Endometrium (tissue), 2 donors: ENCODE measurements at regions not wholly inside any gene's neighbourhood (a gene's known extent, or its start where the extent isn't known, plus 50 kb on each side); places are given as distances from the start of the nearest gene placed in this dataset.
"Not testable (repeated sequence)": the region's sequence is repeated elsewhere in the genome, so short reads cannot be mapped to it uniquely, and the experiment has no call there.

Experiments
- FAIRE-seq: peaks from 2 replicates; lab custom pipeline; 2012; peaks lifted over from hg19 to GRCh38; lab: Jason Lieb, UNC
- donor health status: control.
- donor health status: control.

DNA sequence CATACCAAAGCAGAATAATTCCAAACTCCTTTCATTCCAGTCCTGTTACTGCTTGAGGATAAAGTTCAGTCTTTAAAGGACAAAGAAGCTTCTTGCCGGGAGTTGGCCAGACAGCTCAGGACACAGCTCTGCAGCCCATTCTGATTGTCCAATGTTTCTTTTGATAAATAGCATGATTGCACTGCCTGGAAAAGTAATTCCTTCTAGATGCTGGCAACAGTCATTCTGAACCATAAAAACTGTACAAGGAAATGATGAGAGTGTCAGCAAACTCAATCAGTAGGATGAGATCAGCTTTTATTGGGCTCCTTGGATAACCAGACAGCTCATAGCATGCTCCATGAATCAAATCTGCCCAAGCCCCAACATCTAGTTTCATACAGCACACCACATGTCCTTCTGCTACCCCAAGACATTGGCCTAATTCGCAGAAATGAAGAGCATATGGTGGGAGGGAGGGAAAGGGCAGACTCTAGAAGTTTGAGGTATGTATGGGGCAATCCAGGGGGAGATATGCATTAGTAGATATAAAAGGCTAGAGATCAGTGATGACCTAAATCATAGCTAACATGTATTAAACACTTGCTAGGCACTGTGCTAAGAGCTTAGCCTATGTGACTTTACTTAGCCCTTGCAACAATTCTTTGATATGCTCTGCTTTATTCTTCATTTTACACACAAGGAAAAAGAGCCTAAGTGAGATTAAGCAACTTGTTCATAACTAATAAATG lies 219.9 kb upstream of the NREP start:
- FAIRE-seq = no peak

DNA sequence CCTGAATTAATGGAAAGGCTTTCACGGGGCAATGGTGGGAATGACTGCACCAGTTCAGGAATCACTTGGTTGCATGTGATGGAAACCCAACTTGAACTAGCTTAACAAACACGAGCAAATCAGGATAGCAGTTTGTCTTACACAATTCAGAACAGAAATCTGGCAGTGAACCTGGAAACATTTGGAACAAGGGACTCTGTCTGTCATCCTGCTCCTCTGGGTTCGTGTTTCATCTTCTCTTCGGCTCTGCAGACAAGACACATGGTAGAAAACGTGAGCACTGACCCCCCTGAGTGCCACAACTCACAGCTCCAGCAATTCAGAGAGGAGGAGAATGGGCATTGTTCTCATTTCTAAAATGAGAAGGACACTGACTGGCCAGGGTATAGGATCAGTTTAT lies 218.1 kb upstream of the NREP start:
- FAIRE-seq = no peak

DNA sequence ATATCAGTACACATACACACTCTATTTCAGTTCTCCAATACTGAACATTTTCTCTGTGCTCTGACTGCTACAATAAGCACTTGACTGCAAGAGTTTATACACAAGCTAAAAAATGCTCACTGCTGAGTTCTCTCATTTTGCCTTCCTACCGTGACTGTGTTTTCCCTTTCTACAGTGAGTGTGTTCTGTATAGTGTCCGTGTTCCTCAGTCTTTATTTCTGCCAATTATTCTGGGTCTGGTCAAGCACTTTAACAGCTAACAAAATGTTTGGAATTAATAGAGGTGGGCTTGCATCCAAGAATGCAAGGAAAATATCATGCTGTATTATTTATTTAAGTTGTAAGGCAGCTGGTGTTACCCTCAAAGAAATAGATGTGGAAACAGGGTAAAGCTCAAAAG lies 217.0 kb upstream of the NREP start:
- FAIRE-seq = no peak

DNA sequence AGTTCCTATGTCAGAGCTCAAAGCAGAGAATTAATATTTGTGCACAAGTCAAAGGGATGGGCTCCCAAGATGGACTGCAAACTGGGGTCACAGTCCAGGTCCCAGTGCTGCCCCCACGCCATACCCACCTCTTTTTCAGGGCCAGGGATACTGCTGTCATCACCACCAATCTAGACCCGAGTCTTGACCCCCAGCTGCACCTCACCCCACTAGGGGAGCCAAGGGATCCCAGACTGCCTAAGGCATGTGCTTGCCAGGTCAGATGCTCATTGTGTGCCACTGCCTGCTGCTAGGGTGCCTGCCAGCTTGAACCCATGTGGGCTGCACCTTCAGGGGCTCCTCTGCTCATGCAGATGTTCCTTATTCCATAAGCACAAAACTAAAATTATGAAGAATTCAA lies 215.6 kb upstream of the NREP start:
- no peak for FAIRE-seq

DNA sequence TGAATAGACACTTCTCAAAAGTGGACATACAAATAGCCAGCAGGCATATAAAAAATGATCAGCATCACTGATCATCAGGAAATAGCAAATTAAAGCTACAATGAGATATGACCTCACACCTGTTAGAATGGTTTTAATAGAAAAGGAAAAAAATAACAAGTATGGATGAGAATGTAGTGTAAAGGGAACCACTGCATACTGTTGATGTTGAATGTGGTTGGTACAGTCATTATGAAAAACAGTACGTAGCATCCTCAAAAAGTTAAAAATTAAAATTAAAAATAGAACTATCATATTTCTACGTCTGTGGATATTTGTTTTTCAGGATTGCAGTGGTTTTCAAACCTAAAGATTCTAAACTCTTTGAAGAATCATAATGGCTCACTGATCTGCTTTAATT lies 215.1 kb upstream of the NREP start:
- no peak for FAIRE-seq

DNA sequence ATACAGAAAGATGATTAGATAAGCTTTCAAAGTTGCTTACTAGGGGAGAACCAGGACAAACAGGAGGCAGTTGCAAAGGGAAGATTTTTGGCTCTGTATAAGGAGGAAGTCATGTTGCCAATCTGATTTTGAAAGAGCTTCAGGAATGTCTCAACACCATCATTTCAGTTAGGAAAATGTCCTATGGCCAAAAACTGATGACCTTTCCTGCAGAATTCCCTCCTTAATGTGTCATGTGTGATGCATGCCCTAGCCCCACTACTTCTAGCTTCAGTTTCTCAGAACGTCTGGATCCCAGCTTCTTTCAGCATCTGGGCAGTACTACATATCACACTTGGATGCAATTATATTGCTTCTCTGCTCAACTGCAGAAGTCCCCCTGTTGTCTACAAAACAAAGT lies 211.5 kb upstream of the NREP start:
- no peak for FAIRE-seq

DNA sequence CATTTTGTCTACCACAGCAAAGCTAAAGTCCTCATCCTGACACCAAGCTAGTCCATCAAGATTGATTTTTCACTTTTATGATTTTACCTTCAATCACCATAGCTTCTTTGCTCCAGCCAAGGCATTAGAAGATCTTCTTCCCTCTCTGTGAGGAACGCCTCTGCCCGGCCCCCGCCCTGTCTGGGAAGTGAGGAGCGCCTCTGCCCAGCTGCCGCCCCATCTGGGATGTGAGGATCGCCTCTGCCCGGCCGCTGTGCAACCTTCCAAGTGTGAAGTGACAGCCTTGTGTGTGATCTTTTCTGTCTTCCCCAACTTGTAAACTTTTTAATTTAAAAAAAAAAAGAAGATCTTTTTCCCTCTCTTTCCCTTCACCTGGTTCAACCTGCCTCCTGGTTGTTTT lies 210.5 kb upstream of the NREP start:
- no peak for FAIRE-seq

DNA sequence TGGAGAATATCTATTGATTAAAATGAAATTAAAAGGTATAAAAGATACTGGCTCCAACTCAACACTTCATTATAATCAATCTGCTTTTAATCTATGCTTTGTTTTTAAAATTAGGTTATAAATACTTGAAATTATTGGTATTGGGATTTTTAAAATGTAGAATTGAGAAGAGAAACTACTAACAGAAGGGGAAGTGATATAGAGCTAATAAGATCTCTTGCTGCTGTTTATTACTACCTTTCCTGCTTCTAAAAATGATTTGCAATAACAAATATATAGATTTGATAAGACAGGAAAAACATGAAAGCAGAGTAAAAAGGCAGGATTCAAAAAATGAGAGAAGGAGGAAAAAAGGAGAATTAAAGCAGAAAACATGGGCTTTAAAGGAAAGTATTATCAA lies 209.3 kb upstream of the NREP start:
- no peak for FAIRE-seq

DNA sequence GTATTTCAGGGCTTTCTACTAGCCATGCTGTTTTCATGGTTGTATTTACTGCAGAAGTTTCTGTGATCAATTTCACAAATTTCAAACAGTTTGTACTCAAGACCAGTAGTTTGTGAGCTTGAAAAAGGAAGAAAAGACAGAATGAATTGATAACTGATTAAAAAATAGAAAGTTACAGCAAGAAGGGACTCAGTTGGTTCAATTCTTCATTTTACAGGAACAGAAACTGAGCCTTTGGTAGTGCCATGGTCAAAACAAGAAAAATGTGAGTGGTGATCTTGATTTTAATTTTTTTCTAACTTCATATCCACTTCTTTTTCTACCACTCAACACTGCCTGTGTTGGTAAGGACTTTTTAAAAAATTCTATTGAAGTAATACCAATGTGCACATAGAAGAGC lies 206.6 kb upstream of the NREP start:
- FAIRE-seq = no peak

DNA sequence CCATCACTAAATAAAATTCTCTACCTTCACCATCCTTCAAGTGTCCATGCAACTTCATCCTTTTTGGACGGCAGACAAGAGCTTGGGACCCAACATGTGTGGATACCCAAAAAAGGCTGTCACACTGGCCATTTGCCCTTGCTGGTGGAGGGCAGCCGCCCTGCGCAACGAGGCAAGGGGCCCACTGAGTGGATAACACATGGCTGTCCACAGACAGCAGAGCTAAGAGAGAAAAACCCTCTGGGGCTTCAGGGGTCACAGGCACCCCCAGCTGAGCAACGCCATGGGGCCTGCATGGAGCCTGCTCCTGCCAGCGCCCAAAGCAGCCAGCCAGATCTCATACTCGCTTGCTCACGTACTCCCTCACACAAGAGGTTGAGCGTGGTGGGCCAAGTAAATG lies 205.9 kb upstream of the NREP start:
- no peak for FAIRE-seq

DNA sequence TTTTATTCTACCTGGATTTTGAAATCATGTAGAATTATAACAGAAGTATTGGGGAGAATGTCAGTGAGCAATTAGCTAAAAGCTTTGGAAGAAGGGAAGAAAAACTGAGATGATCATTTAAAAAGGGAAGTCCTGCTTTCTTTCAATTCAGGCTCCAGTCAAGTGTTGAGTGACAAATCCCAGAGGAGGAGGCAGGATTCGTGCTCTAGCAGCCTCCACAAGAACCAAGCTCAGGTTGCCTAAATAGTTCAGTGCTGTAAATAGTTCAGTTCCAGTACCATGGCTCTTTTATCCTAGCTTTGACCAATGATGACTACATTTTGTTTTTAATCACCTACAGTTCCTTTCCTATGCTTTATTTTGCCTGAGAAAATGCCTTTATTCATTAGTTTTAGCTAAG lies 204.9 kb upstream of the NREP start:
- FAIRE-seq = no peak

DNA sequence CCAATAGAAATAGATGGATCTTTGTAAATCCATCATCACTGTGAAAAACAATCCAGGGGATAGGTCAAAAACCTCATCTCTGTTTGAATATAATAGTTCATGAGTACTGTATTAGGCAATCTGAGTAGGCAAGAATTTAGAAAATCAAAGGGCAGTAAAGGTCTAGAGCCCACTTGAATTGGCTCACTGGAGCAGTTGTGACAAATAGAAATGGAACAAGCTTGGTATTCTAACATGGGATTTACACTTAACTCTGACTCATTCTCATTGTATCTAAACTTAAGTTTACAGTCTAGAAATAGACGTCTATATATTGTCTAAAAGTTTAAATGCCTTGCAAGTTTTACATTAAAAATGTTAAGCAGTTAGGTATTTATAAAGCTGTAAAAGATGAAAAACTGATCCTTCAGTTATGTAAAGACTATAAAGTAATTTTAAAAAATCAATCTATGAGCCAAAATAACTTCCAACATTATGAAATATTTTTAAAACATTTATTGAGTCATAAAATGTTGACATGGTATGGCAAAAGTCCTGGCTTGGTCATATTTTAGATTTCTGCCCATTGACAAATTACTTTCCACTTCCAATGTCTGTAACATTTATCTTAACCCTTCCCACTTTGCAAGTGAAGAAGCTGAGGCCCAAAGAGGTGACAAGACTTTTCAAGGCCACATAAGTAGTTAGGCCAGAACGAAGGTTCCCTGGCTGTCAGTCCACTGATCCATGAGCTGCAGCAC lies 203.7 kb upstream of the NREP start:
- no peak for FAIRE-seq

DNA sequence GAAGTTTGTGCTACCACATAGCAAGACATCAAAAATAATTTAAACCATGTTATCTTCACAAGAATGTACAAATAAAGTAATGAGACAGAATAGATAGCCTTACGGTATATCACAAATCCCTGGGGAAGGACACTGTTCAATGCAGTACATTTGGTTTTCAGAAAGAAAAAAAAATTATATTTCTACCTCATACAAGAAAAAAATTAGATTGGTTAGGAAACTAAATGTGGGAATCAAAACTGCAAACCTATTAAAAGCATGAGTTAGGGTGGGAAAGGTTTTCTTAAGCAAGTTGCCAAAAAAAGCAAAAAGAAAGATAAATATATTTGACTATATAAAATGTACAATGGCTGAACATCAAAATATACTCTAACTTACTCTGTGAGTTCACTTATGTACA lies 201.9 kb upstream of the NREP start:
- FAIRE-seq = no peak

DNA sequence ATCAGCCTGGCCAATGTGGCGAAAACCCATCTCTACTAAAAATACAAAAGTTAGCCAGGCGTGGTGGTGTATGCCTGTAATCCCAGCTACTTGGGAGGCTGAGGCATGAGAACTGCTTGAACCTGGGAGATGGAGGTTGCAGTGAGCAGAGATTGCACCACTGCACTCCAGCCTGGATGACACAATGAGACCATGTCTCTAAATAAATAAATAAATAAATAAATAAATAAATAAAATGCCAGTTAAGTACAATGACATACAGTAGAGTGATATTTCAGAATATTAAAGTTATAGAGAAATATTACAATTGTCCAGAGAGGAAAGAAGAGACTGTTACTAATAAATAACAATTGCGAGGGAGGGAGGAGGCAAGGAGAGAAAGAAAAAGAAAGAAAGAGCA lies 199.8 kb upstream of the NREP start:
- FAIRE-seq = not testable (repeated sequence)

DNA sequence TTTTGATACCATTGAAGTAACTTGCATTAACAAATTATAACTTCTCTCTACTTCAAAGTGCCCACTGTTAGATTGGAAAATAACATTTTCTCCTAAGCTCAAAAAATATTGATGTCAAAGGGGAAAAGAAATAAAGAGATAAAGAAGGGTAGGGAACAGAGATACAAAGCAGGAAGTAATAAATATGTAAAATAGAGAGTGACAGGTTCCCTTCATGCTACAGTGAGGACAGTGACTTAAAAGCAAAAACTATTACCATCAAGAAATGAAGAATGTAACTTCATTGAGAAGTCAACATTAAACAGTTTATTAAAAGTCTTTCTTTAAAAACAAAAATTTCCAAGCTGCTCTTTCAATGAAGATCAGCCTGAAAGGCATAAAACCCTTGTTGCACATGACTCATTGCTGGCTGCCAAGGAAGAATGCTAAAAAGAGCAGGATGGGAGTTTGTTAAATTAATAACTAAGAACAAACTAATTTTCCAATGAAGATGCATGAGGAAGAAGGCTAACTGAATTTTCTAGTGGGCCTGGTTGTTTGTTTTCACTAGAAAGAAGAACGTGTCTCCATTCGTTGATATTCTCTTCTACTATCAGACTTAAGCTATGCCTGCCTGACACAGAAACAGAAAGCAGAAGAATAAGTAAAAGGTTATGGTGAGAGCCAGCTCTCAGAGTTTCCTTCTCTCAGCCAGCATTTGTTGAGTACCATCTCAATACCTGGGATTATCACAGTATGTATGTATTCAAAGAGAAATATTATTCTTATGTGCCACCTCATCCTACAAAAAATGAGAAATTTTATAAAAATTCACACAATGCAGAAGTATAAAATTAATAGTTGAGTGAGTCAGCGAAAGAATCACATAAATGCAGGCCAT lies 197.8 kb upstream of the NREP start:
- FAIRE-seq = no peak

DNA sequence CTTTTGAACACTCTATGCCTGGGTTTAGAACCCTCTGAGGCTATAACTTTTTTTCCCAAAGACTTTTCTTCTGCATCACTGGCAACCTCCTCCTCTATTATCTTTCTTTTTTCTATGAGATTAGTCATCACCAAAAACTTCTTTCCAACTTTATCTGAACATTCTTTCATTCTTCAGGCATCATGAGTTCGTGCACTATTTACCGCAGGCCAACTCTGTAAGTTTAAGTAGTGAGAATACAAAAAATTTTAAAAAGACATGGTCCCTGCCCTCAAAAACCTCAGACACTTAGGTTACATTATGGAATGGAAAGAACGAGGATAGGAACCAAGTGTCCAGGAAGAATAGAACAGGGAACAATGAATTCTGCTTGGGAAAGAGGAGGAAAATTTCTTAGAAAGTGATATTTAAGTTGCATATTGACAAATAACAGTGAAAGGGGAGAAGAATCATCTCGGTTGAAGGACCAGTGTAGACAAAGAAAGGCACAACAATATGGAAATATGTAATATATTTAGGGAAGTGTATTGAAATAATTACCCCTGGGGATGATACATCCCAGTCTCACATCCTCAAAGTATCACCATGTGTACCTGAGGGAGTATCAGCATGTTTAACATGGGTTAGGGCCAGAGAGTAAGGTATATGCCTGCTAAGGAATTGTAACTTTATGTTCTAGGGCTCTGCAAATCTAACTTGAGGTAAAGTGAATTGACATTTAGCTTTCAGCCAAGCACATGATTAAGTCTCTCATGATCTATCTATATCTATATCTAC lies 196.5 kb upstream of the NREP start:
- no peak for FAIRE-seq

DNA sequence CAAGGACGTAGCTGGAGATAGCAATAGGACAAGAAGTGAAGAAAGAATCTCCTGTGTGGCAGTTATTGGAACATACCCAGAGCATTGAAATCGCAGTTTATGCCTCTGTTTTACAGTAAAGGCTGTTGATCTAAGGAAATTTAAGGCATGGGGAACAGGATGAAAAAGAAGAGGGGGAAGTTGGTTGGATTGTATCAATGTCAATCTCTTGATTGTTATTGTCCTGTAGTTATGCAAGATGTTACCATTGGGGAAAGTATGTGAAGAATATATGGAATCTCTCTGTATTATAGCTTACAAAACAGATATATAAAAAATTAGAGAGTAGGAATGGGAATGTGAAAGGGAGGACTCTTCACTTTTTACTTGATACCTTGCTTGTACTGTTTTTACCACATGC lies 195.6 kb upstream of the NREP start:
- FAIRE-seq = no peak

DNA sequence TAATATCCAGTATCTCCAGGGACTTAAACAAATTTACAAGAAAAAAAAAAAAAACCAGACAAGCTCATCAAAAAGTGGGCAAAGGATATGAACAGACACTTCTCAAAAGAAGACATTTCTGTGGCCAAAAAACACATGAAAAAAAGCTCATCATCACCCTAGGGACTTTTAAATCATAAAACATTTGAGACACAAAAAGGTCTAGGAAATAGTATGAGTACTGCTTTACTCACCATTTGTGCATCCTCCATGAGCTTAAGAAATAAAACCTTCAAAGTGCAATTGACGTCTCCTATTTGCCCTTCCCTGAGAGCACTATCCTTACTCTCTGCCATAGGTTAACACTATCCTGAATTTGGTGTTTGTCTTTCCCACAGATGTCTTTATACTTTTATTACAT lies 193.7 kb upstream of the NREP start:
- no peak for FAIRE-seq

DNA sequence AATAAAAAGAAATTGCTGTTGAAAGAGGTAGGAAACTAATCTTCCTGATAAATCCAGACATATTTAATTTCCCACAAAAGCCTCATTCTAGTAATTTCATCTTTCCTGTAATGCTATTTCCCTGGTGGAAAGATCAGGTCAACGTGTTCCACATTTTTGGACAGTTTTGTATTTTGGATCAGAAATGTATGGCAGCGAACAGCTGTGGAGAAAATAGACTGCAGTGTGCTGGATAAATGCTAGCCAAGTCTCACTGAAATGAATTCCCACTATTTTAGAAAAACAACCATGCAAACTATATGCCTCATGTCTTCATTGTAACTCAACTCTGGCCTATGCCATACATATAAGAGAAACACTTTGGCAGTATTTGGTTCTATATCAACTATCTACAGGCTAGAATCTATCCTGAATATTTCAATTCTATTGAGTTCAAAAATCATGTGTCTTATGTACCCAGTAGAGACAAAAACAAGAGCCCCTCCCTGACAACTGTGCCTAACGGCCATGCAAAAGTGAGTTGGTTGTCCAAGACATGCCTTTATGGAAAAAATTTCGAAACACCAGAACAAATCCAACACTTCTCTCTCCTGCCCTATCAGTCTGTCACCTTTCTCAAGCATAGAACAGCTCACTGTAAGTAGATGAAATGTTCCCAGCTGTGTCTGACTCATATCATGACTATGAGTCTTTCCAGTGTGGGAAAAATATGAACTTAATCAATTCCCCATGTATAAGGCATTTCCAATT lies 191.3 kb upstream of the NREP start:
- FAIRE-seq = no peak

DNA sequence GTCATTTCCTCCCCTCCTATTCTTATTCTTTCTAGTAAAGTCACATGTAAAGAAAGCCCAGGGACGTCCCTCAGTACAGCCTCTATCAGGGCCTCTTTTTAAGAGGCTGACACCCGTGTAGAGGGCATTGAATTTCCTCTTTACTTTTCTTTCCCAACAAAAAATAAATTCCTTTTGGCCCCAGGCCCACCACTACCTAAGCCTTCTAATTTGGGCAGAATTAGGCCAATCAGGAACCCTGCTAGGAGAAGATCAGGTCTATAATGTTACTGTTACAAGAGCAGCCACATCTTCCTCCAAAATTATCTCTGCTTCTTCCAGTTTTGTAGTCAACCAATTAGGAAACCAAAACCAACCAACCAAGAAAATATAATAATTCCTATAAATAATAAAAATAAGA lies 189.6 kb upstream of the NREP start:
- FAIRE-seq = no peak

DNA sequence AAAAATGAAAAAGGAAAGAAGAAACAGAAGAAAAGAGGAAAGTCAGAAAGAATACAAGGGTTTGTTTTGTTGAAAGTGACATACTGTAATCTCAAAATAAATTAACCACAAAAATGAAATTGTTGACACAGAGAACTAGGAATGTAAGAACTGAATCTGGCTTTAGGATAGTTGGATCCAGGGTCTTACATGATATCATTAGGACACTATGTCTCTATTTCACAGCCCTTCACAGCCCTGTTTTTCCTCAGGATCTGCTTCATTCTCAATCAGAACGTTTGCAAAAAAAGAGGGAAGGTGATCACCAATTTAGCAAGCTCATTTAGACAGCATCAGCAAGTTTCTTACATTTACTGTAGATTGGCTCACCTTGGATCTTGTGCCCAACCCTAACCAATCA lies 188.5 kb upstream of the NREP start:
- FAIRE-seq = no peak
